ENCODE measurements at regions not wholly inside any gene's neighbourhood (a gene's known extent, or its start where the extent isn't known, plus 50 kb on each side); places are given as distances from the start of the nearest gene placed in this dataset.
A peak's percentile ranks its signal among the peaks of the same experiment; 100 is the strongest.

DNA sequence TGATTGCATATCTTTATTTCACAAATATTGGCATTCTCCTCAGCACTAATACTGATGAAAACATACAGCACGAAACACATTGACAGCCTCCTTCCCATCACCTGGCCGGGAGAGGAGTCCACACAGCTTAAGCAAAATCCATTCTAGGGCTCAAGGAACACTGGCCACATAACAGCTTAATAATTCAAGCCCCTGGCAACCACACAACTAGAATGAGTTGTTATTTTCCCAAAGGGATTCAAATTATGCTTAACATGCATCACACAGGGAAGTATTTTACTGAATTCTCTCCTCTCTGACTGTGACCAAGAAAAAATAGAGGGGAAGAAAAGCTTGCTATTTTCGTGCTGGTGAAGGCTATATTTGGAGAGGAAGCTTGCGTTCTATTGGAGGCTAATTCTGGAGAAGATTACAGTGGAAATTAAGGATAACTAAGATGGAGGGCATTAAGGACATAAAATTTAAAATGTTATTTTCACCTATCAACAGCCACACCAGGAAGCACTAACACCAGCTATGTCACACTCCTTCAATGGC is 198.5 kb downstream of the ADGRG6 start:
- Histone ChIP-seq H3K27me3 (no peaks in the 10 kb centered on the region), H3K27ac (no peak overlapping the region), H3K36me3 (no peaks in the 10 kb centered on the region), H3K4me1 (no peaks in the 10 kb centered on the region), H3K9me3 (peaks cover 0 to 19% of the 10 kb centered on the region in 2 donors), H3K4me3 (no peak overlapping the region)
- TF ChIP-seq, protein P1, sequence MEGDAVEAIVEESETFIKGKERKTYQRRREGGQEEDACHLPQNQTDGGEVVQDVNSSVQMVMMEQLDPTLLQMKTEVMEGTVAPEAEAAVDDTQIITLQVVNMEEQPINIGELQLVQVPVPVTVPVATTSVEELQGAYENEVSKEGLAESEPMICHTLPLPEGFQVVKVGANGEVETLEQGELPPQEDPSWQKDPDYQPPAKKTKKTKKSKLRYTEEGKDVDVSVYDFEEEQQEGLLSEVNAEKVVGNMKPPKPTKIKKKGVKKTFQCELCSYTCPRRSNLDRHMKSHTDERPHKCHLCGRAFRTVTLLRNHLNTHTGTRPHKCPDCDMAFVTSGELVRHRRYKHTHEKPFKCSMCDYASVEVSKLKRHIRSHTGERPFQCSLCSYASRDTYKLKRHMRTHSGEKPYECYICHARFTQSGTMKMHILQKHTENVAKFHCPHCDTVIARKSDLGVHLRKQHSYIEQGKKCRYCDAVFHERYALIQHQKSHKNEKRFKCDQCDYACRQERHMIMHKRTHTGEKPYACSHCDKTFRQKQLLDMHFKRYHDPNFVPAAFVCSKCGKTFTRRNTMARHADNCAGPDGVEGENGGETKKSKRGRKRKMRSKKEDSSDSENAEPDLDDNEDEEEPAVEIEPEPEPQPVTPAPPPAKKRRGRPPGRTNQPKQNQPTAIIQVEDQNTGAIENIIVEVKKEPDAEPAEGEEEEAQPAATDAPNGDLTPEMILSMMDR (IDR thresholded peaks at IDR 0.05) = no peak
- intact Hi-C loops (cut with DNase I) = no loop called here
- DNase-seq (no peak), ATAC-seq (no peak)

GRCh38 chr6:142501795-142502194 is 200.0 kb downstream of the ADGRG6 start:
- H3K36me3 ChIP-seq = no peaks in the 10 kb centered on the region
- no peak overlapping the region for H3K4me3 ChIP-seq
- ATAC-seq (no peak), DNase-seq (no peak)
- H3K27ac ChIP-seq = no peak overlapping the region
- TF ChIP-seq, protein P1 (IDR thresholded peaks at IDR 0.05) = no peak
- H3K27me3 ChIP-seq = no peaks in the 10 kb centered on the region
- H3K9me3 ChIP-seq = peaks cover 0 to 20% of the 10 kb centered on the region in 2 donors
- intact Hi-C loops (cut with DNase I) = no loop called here
- H3K4me1 ChIP-seq = no peaks in the 10 kb centered on the region

- ATAC-seq (no peak), DNase-seq (no peak)
- no peak overlapping the region for H3K4me3 ChIP-seq
- H3K27me3 ChIP-seq = no peaks in the 10 kb centered on the region
- no peak overlapping the region for H3K27ac ChIP-seq
- no peaks in the 10 kb centered on the region for H3K36me3 ChIP-seq
- no peaks in the 10 kb centered on the region for H3K4me1 ChIP-seq
- TF ChIP-seq, protein P1 (IDR thresholded peaks at IDR 0.05) = no peak
- H3K9me3 ChIP-seq = peaks cover 0 to 16% of the 10 kb centered on the region in 2 donors
- intact Hi-C loops (cut with DNase I) = no loop called here
These were observed 205.3 kb downstream of the ADGRG6 start for GRCh38 chr6:142507065-142507464.

DNA sequence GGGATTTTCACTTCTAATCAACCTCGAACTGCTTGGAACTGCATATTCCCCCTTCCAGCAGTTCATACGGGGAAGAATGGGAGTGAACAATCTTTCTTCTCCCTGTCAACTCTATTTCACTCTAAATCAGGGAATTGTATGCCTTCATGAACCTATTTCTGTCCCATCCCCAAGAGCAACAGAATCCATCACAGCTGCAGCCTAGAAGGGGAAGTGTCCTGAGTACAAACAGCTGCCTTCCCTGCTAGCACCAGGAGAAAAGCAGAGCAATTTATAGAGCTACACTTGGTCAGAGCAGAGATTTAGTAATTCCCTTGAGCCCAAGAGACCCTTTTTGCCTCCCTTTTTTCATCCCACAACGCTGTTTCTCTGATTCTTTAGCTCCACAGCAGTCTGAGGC is 208.4 kb downstream of the ADGRG6 start:
- Histone ChIP-seq H3K4me1 (no peaks in the 10 kb centered on the region), H3K27ac (no peak overlapping the region)
- intact Hi-C loops (cut with DNase I) = no loop called here

DNA sequence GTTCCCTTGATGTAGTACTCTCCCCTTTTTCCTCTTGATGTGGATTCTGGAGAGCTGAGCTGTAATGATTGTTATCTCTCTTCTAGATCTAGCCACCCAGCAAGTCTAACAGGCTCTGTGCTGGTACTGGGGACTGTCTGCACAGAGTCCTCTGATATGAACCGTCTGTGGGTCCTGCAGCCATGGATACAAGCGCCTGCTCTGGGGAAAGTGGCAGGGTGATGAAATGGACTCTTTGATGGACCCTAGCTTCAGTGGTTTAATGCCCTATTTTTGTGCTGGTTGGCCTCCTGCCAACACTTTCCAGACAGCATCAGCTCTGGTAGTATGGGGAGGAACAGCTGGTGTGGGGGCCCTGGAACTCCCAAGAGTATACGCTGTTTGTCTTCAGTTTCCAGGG is 216.3 kb downstream of the ADGRG6 start:
- no peak for ATAC-seq
- intact Hi-C loops (cut with DNase I) = no loop called here
- TF ChIP-seq, protein P1 (IDR thresholded peaks at IDR 0.05) = no peak
- H3K4me1 ChIP-seq = peaks cover 0 to 8% of the 10 kb centered on the region in 2 donors
- no peaks in the 10 kb centered on the region for H3K27me3 ChIP-seq
- no peak overlapping the region for H3K27ac ChIP-seq
- H3K9me3 ChIP-seq = peaks cover 0 to 6% of the 10 kb centered on the region in 2 donors
- no peak for DNase-seq
- H3K4me3 ChIP-seq = no peak overlapping the region
- H3K36me3 ChIP-seq = no peaks in the 10 kb centered on the region

More for the DNA sequence above, 208.4 kb downstream of the ADGRG6 start:
- Histone ChIP-seq H3K27me3 (no peaks in the 10 kb centered on the region), H3K9me3 (peaks cover 0 to 2% of the 10 kb centered on the region in 2 donors), H3K4me3 (no peak overlapping the region), H3K36me3 (no peaks in the 10 kb centered on the region)
- peak in 1 of 4 donors; percentile 44 for DNase-seq
- TF ChIP-seq, protein P1 (IDR thresholded peaks at IDR 0.05) = no peak
- no peak for ATAC-seq
